Adrenal gland (tissue), 9 donors: ENCODE measurements at regions not wholly inside any gene's neighbourhood (a gene's known extent, or its start where the extent isn't known, plus 50 kb on each side); places are given as distances from the start of the nearest gene placed in this dataset.

Experiments used
- DNase-seq, 7 donors: peaks; one replicate each; pipeline ENCODE4 v3.0.0-alpha.2; 2019 to 2020
- H3K27ac ChIP-seq, 5 donors: fragments of 200-600 bp; sonication (generic) in 4 of 5; 1 replicate in 3 of 5; 2 replicates in 2 of 5; pipeline versions ENCODE4 v1.5.1 to v1.8.0; 2016 to 2020; ENCODE audit warnings: mild to moderate bottlenecking in 1 of 5
- H3K27me3 ChIP-seq: fragments of 200-600 bp; 2 replicates; pipeline ENCODE4 v1.8.0; 2021
- H3K36me3 ChIP-seq, 2 donors: fragments of 200-600 bp; replicated peaks in 1 of 2; 1 replicate in 1 of 2; 2 replicates in 1 of 2; pipeline versions ENCODE4 v1.5.1 to v1.8.0; 2018 to 2022
- H3K4me1 ChIP-seq, 2 donors: fragments of 200-600 bp; replicated peaks in 1 of 2; 1 replicate in 1 of 2; 2 replicates in 1 of 2; pipeline versions ENCODE4 v1.5.1 to v1.8.0; 2018 to 2021
- H3K4me3 ChIP-seq, 4 donors: fragments of 200-600 bp; sonication (generic) in 3 of 4; one replicate each; pipeline ENCODE4 v1.5.1; 2016 to 2018
- H3K9me3 ChIP-seq, 3 donors: fragments of 200-600 bp; sonication (generic) in 1 of 3; replicated peaks in 1 of 3; 1 replicate in 2 of 3; 2 replicates in 1 of 3; pipeline versions ENCODE4 v1.5.1 to v1.8.0; 2016 to 2021
- CTCF ChIP-seq, 6 experiments: fragments of 450-650 bp in 4 of 6; fragments of 200-600 bp in 2 of 6; sonication (generic) in 1 of 6; IDR thresholded peaks; 1 replicate in 5 of 6; 2 replicates in 1 of 6; pipeline versions ENCODE4 v1.5.1 to v1.8.0; 2016 to 2021; ENCODE audit warnings: antibody characterized with exemption in 6 of 6, mild to moderate bottlenecking in 2 of 6, moderate library complexity in 1 of 6
- POLR2A ChIP-seq, 2 donors: fragments of 450-650 bp; IDR thresholded peaks; one replicate each; pipeline ENCODE4 v1.6.1; 2017; ENCODE audit warnings: antibody characterized with exemption in 2 of 2, mild to moderate bottlenecking in 2 of 2, moderate library complexity in 1 of 2
- WGBS, 4 donors: extraction: QIAGEN DNeasy Blood & Tissue Kit in 2 of 4; methylation state at CpG; one replicate each; pipeline versions ENCODE4 v1.1.5 to v1.1.7; 2013 to 2017; 5-methylcytosine and 5-hydroxymethylcytosine counted together
- intact Hi-C, 2 donors: fragments of 100-400 bp; cut with DNase I; formaldehyde crosslinking; loops; one replicate each; pipeline versions ENCODE4 v1.14.1 to v1.15.0; 2022 to 2023
- donor health status: healthy with polysubstance abuse.
- donor health status: Bipolar disorder and iron deficiency.
- donor health status: DM: yes; HTN: yes; CAD: no.
- donor health status: DM: no; HTN: no; CAD: no.
- donor health status: DM: no; HTN: no; CAD: no.

GRCh38 chr3:29070959-29071634, 209.8 kb upstream of the RBMS3 start:
- Histone ChIP-seq H3K27me3 (no peaks in the 10 kb centered on the region), H3K27ac (no peak overlapping the region), H3K9me3 (no peaks in the 10 kb centered on the region), H3K36me3 (no peaks in the 10 kb centered on the region), H3K4me3 (no peak overlapping the region), H3K4me1 (no peaks in the 10 kb centered on the region)
- WGBS, 4 donors: 70 to 78% (median 72%) methylated on average over 3 of the region's 3 CpGs
- TF ChIP-seq CTCF (IDR thresholded peaks at IDR 0.05): no peak
- TF ChIP-seq POLR2A (IDR thresholded peaks at IDR 0.05): no peak
- DNase-seq: no peak
- intact Hi-C loops: no loop called here

- intact Hi-C loops: no loop called here
- no peak overlapping the region for H3K27ac ChIP-seq
- no peak for DNase-seq
- 67 to 86% (median 79%) methylated on average over 1 of the region's 1 CpG for WGBS, 4 donors
- no peak overlapping the region for H3K4me3 ChIP-seq
- no peaks in the 10 kb centered on the region for H3K4me1 ChIP-seq
- H3K36me3 ChIP-seq: no peaks in the 10 kb centered on the region
- no peaks in the 10 kb centered on the region for H3K27me3 ChIP-seq
- TF ChIP-seq CTCF (IDR thresholded peaks at IDR 0.05): no peak
- no peak for TF ChIP-seq POLR2A (IDR thresholded peaks at IDR 0.05)
- no peaks in the 10 kb centered on the region for H3K9me3 ChIP-seq
Observed at GRCh38 chr3:29072611-29073010, 208.3 kb upstream of the RBMS3 start.

GRCh38 chr3:29077356-29077755, 203.5 kb upstream of the RBMS3 start:
- H3K36me3 ChIP-seq: no peaks in the 10 kb centered on the region
- intact Hi-C loops: no loop called here
- no peak overlapping the region for H3K4me3 ChIP-seq
- TF ChIP-seq POLR2A (IDR thresholded peaks at IDR 0.05): no peak
- no peak for TF ChIP-seq CTCF (IDR thresholded peaks at IDR 0.05)
- DNase-seq: no peak
- no peaks in the 10 kb centered on the region for H3K27me3 ChIP-seq
- H3K27ac ChIP-seq: no peak overlapping the region
- WGBS, 4 donors: 72 to 82% (median 74%) methylated on average over 2 of the region's 2 CpGs
- no peaks in the 10 kb centered on the region for H3K9me3 ChIP-seq
- no peaks in the 10 kb centered on the region for H3K4me1 ChIP-seq

- no peak for DNase-seq
Observed at GRCh38 chr3:29079358-29079757, 201.5 kb upstream of the RBMS3 start.

More at GRCh38 chr3:29079358-29079757, 201.5 kb upstream of the RBMS3 start:
- intact Hi-C loops: no loop called here
- Histone ChIP-seq H3K4me3 (no peak overlapping the region), H3K27me3 (no peaks in the 10 kb centered on the region), H3K9me3 (no peaks in the 10 kb centered on the region), H3K4me1 (no peaks in the 10 kb centered on the region), H3K27ac (no peak overlapping the region), H3K36me3 (no peaks in the 10 kb centered on the region)
- TF ChIP-seq POLR2A (IDR thresholded peaks at IDR 0.05) (no peak), CTCF (IDR thresholded peaks at IDR 0.05) (no peak)
